Glutamatergic neuron (in vitro differentiated cells): ENCODE measurements at regions not wholly inside any gene's neighbourhood (a gene's known extent, or its start where the extent isn't known, plus 50 kb on each side); places are given as distances from the start of the nearest gene placed in this dataset.
"Not testable (repeated sequence)": the region's sequence is repeated elsewhere in the genome, so short reads cannot be mapped to it uniquely, and the experiment has no call there.

Experiments used
- DNase-seq: peaks from one replicate; pipeline ENCODE4 v3.0.0; 2022
- H3K27ac Mint-ChIP-seq: one replicate; pipeline ENCODE4 v1.8.0; 2020; ENCODE audit warnings: mild to moderate bottlenecking, mixed read lengths, inconsistent platforms; ENCODE audit not compliant: unreplicated experiment
- H3K27me3 Mint-ChIP-seq: one replicate; pipeline ENCODE4 v1.8.0; 2020; ENCODE audit warnings: mild to moderate bottlenecking, moderate library complexity, mixed read lengths, inconsistent platforms; ENCODE audit not compliant: unreplicated experiment
- H3K36me3 Mint-ChIP-seq: one replicate; pipeline ENCODE4 v1.8.0; 2020; ENCODE audit warnings: mild to moderate bottlenecking, mixed read lengths, inconsistent platforms; ENCODE audit not compliant: unreplicated experiment
- H3K4me1 Mint-ChIP-seq: one replicate; pipeline ENCODE4 v1.8.0; 2020; ENCODE audit warnings: mild to moderate bottlenecking, low read depth, mixed read lengths, inconsistent platforms; ENCODE audit not compliant: unreplicated experiment
- H3K4me3 Mint-ChIP-seq: one replicate; pipeline ENCODE4 v1.8.0; 2020; ENCODE audit warnings: mild to moderate bottlenecking, mixed read lengths, inconsistent platforms; ENCODE audit not compliant: unreplicated experiment
- H3K9me3 Mint-ChIP-seq: one replicate; pipeline ENCODE4 v1.8.0; 2020; ENCODE audit warnings: mild to moderate bottlenecking, moderate library complexity, mixed read lengths, inconsistent platforms; ENCODE audit not compliant: unreplicated experiment
- CTCF ChIP-seq: fragments of 200-600 bp; sonication (generic); IDR thresholded peaks from one replicate; pipeline ENCODE4 v1.5.0; 2021; ENCODE audit not compliant: partially characterized antibody, unreplicated experiment

- H3K27me3 Mint-ChIP-seq, result peaks cover 2% of the 10 kb centered on the region
- no peak for DNase-seq
- no peak for TF ChIP-seq CTCF
- H3K4me1 Mint-ChIP-seq, result no peaks in the 10 kb centered on the region
- peaks cover 2% of the 10 kb centered on the region for H3K36me3 Mint-ChIP-seq
- no peak overlapping the region for H3K4me3 Mint-ChIP-seq
- no peak overlapping the region for H3K27ac Mint-ChIP-seq
- H3K9me3 Mint-ChIP-seq, result no peaks in the 10 kb centered on the region
Observed at GRCh38 chr3:3296979-3297381, 117.5 kb upstream of the CRBN start.

GRCh38 chr3:3295586-3295985 is 116.1 kb upstream of the CRBN start:
- Mint-ChIP-seq H3K9me3 (no peaks in the 10 kb centered on the region), H3K27ac (no peak overlapping the region), H3K36me3 (peaks cover 5% of the 10 kb centered on the region), H3K4me3 (no peak overlapping the region), H3K4me1 (no peaks in the 10 kb centered on the region), H3K27me3 (peaks cover 2% of the 10 kb centered on the region)
- DNase-seq, result no peak
- TF ChIP-seq CTCF, result no peak

- not testable (repeated sequence) for H3K4me3 Mint-ChIP-seq, DNase-seq, H3K27me3 Mint-ChIP-seq, H3K27ac Mint-ChIP-seq, H3K36me3 Mint-ChIP-seq, H3K9me3 Mint-ChIP-seq
- peaks cover 11% of the 10 kb centered on the region for H3K4me1 Mint-ChIP-seq
Observed at GRCh38 chr3:3291756-3292283, 112.3 kb upstream of the CRBN start.

GRCh38 chr3:3288255-3288654 is 108.8 kb upstream of the CRBN start:
- H3K4me3 Mint-ChIP-seq, result no peak overlapping the region
- TF ChIP-seq CTCF, result no peak
- H3K27me3 Mint-ChIP-seq, result peaks cover 1% of the 10 kb centered on the region
- H3K4me1 Mint-ChIP-seq, result peaks cover 11% of the 10 kb centered on the region
- H3K9me3 Mint-ChIP-seq, result no peaks in the 10 kb centered on the region
- H3K27ac Mint-ChIP-seq, result no peak overlapping the region
- DNase-seq, result no peak
- H3K36me3 Mint-ChIP-seq, result peaks cover 5% of the 10 kb centered on the region

GRCh38 chr3:3286014-3286413 is 106.5 kb upstream of the CRBN start:
- TF ChIP-seq CTCF, result no peak
- H3K36me3 Mint-ChIP-seq, result no peaks in the 10 kb centered on the region
- peaks cover 1% of the 10 kb centered on the region for H3K27me3 Mint-ChIP-seq
- DNase-seq, result no peak
- H3K27ac Mint-ChIP-seq, result no peak overlapping the region
- no peaks in the 10 kb centered on the region for H3K9me3 Mint-ChIP-seq
- peaks cover 11% of the 10 kb centered on the region for H3K4me1 Mint-ChIP-seq
- no peak overlapping the region for H3K4me3 Mint-ChIP-seq
